NCI-H146 (cell line): ENCODE measurements at regions not wholly inside any gene's neighbourhood (a gene's known extent, or its start where the extent isn't known, plus 50 kb on each side); places are given as distances from the start of the nearest gene placed in this dataset.

Experiments
- DNase-seq: peaks from one replicate; lab custom pipeline; 2025; lab: John Stamatoyannopoulos, UW

- DNase-seq: no peak
Observed at GRCh38 chr5:71945436-71945835, 161.8 kb upstream of the MAP1B start.

DNA sequence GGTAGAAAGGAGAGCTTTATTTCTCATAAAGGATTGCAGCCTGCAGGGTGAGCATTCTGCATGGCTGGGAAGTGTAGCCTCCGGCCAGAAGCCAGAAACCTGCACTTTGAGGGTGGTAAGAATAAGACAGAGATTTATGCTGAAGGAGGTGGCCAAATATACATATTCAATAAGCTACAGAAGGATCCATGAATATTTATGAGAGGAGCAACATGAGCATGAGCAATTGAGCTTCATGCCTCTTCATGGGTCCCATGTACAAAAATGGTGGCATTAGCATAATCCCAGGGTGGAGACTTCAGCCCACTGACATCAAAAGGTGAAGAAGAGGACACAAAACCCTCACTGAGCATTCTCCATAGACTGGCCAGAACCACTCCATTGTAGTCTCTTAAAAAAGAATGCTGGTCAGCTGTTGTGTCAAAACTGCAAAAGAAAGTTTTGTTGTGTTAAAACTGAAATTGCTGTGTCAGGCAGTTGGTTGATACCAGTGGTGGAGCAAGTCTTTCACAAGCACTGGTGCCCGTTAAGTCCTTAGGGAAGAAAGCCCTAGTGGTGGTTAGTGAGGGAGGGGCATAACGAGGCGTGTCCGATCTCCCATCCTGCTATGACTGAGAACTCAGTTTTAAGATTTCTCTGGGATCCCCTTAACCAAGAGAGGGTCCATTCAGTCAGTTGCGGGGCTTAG is 160.8 kb upstream of the MAP1B start:
- no peak for DNase-seq

GRCh38 chr5:71948206-71948605 is 159.1 kb upstream of the MAP1B start:
- DNase-seq: no peak

DNA sequence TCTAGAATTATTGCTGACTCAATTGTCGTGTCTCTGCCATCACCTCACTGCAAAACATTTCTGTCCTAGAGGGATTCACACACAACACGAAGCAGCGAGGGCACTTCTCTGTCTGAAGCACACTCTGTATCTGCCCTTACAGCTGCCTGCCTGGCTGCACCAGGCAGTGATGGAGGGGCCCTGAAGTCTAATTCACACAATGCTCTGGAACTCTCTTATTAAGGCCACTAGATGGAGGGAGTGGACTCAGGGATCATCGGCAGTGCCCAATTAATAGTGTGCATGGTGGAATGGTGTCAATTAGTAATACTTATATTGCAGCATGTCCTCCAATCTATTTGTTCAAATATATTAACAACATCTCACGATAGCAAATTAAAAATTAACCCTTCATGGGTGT is 157.5 kb upstream of the MAP1B start:
- peak; percentile 17 for DNase-seq

GRCh38 chr5:71953866-71954265 is 153.4 kb upstream of the MAP1B start:
- no peak for DNase-seq

DNA sequence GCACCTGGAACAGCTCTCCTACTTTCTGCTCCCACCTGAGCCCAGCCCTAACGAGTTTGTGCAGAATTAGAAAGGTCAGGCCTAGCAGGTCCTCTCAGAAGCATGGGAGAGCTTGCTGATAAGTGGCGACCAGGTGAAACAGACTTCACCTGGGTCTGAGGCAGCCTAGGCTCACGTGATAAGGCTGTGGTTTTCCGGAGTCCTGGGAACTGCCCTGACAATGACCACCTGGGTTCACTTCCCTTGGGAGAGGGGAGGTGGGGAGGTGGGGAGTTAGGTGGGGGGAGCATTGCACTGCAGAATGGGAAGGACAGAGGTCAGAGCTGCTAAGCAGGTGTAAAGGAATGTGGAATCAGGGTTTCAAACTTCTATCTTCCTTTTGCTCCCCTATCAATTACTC is 152.9 kb upstream of the MAP1B start:
- DNase-seq: no peak

DNA sequence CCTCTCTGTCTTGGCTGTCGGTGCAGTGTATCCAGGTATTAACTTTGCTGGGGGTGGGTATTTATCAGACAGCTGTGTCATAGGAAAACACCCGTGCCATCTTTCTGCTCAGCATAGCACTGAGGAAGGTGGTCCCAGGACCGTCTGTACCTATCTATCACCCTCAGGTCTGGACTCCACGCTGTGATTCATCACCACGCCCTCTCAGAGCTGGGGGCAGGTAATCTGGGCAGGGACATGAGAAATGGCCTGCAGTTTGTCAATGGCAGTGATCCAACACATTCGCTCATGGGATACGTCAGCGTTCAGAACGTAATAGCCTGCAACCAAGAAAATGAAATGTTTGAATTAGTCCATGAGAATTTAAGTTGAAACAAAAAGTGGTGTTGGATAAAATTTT is 151.6 kb upstream of the MAP1B start:
- peak; percentile 28 for DNase-seq

- no peak for DNase-seq
Observed at GRCh38 chr5:71957292-71957898, 149.9 kb upstream of the MAP1B start.

- DNase-seq: no peak
Observed at GRCh38 chr5:71960195-71960594, 147.1 kb upstream of the MAP1B start.

- DNase-seq: no peak
Observed at GRCh38 chr5:71961786-71962185, 145.5 kb upstream of the MAP1B start.

- no peak for DNase-seq
Observed at GRCh38 chr5:71969460-71969859, 137.8 kb upstream of the MAP1B start.

DNA sequence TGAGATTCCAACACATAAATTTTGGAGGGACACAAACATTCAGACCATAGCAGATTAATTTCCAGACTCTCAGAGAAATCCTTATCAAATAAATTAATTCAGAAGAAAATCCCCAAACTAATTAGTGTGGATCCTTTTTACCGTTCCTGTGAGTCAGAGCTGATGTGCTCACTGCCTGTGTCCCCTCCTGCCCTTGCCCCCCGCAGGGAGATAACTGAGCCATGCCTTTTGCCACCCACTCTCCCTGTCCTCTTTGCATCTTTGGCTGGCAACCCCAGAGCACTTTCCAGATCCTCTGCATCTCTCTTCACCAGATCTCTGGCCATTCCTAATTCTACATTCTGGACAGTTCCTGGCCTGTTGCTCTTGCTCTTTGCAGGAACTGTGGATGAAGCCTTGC is 135.4 kb upstream of the MAP1B start:
- DNase-seq: no peak

GRCh38 chr5:71972777-71973473 is 134.3 kb upstream of the MAP1B start:
- DNase-seq: no peak

DNA sequence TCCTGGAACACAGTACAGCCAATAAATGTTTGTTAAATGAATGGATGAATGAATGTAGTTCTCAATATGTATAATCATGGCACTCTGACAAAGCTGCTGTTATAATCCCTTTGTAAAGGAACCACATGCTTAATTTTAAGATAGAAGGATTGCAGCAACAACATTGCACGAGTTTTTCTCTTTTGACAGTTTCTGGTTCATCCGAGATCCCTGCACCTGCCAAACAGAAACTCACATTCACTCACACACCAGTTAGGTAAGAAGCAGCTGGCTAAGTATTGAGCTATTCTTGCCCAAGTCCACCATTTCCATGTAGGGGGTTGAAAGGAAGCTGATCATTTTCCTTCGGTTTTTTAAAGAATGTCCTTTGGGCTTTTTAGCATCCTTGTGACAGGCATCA is 133.7 kb upstream of the MAP1B start:
- peak; percentile 52 for DNase-seq

- DNase-seq: no peak
Observed at GRCh38 chr5:71974165-71974564, 133.1 kb upstream of the MAP1B start.

DNA sequence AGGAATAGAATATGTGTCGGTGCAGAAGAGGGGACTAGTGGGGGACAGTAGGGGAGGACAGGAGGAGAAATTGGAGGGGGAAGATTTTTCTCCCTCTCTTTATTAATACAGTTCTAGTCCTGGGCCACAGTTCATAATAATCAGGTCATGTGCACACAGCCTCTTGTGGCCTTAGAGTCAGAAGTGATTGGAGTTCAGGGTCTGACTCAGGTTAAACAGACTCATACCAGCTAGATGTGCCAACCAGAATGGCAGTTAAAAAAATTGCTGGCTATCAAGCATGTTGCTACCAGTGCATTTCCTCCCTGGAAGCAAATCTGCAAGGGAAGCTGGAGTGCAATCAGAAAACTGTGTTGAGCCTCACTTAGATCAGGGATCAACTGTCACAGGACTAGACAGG is 132.7 kb upstream of the MAP1B start:
- no peak for DNase-seq

DNA sequence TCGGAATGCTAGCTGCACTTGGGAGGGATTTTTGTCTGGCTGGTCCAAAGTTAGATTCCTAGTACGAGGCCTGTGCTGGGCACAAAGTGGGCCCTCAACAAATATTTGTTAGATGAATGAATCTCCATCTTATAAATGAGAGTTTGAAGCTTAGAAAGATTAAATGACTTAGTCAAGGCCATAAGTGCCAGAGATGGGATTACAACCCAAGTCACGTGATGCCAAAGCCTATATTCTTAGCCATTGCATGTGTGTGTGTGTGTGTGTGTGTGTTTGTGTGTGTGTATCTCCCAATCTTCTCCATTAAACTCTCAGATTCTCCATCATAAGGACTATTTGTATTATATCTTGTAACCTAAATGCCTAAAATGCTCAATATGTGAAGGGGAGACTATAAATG is 130.8 kb upstream of the MAP1B start:
- DNase-seq: no peak

GRCh38 chr5:71977311-71977710 is 130.0 kb upstream of the MAP1B start:
- DNase-seq: no peak

DNA sequence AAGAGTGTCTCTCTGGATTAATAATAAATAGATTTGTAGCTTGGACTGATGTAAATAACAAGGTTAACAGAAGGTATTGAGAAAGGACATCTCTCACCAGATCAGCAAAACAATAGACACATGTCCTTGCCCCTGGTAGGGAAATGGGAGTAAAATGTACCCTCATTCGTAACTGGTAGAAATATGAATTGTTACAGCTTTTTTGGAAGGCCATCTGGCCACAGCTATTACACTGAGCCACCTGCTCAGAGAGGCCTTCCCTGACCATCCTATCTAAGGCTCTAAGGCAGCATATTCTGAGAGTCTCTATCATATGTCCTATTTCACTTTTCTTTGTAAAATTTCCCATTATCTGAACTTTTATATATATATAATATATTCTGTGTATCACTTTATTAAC is 129.1 kb upstream of the MAP1B start:
- no peak for DNase-seq

DNA sequence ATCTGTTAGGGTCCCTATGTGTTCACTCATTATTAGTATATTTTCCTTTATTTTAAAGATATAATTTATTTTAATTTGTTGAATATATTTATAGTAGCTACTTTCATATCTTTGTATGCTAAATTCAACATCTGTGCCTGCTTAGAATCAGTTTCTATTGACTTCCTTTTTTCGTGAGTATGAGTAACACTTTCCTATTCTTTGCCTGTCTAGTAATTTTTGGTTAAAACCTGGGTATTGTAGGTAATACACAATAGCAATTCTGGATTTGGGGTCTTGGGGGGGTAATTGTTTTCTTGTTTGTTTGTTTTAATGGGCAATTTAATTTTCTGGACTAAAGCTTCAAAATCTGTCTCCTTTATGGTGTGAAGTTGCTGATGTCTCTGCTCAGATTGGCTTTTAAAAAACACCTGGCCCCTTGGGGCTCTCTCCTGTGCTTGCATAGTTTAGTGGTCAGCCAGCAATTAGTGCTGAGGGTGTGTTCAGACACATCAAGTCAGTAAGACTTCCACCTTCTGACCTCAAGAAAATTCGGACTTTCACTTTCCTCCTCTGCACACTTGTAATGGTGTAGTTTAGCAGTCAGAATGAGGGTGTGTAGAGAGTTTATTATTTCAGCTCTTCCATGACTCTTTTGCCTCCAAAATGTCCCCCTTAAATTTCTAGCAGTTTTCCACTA is 124.4 kb upstream of the MAP1B start:
- no peak for DNase-seq

- no peak for DNase-seq
Observed at GRCh38 chr5:71986101-71986500, 121.2 kb upstream of the MAP1B start.

DNA sequence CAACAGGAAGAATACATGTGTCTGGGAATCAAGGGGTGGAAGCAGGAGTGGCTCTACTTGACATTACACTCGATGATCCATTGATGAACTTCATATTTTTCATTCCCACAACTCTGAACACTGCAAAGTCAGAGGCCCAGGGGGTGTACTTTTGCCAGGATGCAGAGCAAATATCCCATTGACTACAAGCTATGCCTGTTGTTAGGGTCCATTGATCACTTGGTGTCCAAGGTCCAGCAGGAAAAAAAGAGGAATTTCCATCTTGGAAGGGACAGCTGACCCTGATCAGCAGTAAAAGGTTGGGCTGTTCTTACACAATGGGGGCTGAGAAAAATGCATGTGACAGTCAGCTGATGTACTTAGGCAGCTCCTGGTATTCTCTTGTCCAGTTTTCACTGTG is 118.5 kb upstream of the MAP1B start:
- no peak for DNase-seq

DNA sequence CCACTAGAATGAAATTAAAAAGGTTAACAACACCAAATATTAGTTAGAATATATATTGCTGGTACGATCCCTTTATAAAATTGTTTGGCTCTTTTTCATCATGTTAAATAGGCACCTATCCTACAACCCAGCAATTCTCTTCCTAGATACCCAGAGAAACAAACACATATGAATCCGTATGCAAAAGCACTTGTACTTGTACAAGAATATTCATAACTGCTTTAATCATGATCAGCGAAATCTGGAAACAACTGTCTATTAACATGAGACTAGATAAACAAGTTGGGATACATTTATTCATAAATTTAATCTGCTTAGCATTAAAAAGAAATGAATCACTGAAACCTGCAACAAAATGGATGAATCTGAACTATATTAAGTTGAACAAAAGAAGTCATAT is 113.7 kb upstream of the MAP1B start:
- no peak for DNase-seq
